HCT116 (cell line): ENCODE measurements at regions not wholly inside any gene's neighbourhood (a gene's known extent, or its start where the extent isn't known, plus 50 kb on each side); places are given as distances from the start of the nearest gene placed in this dataset.

Experiments used
- ATAC-seq: fragments of 200-7000 bp; cut with Tn5 transposase; 2 replicates; pipeline ENCODE4 v1.9.1; 2020; ENCODE audit warnings: mild to moderate bottlenecking, moderate library complexity
- BruUV-seq: library from RNA; stranded (reverse); fragments of 400-500 nt; replicated peaks from 2 replicates; lab custom pipeline; 2021; lab: Mats Ljungman, UMichigan
- CTCF ChIA-PET: fragments of 300-600 bp; sonication (Branson Sonifier 250); formaldehyde crosslinking; loops from one replicate; lab custom pipeline; 2021; ENCODE audit warnings: antibody characterized with exemption; lab: Charles Lee
- POLR2A ChIA-PET: fragments of 300-600, 350-600 bp; sonication (Branson Sonifier 250); formaldehyde crosslinking; loops from one replicate; lab custom pipeline; 2021; ENCODE audit warnings: antibody characterized with exemption; lab: Charles Lee
- RAD21 ChIA-PET, 2 experiments: fragments of 300-600 bp; sonication (Branson Sonifier 250); formaldehyde crosslinking; loops; one replicate each; lab custom pipeline; 2023; ENCODE audit warnings: low total read pairs in 2 of 2; ENCODE audit not compliant: uncharacterized antibody in 2 of 2, unreplicated experiment in 2 of 2, low non-redundant PET in 1 of 2; lab: Charles Lee
- DNase-seq: peaks from one replicate; pipeline ENCODE4 v3.0.0-alpha.2; 2010; ENCODE audit warnings: low read depth, low spot score
- H2AFZ ChIP-seq: fragments of 200-600 bp; shearing (Covaris generic), sonication (generic); 2 replicates; pipeline ENCODE4 v1.6.1; 2017; ENCODE audit warnings: low read depth, mixed run types, mixed read lengths, antibody characterized with exemption, low read length; ENCODE audit not compliant: poor library complexity, severe bottlenecking
- H3K27ac ChIP-seq: 2 replicates; pipeline ENCODE4 v1.5.1; 2012; ENCODE audit warnings: low read depth, low read length
- H3K27me3 ChIP-seq: fragments of 200-600 bp; sonication (generic); 2 replicates; pipeline ENCODE4 v1.6.1; 2016; ENCODE audit warnings: mixed run types, low read length, mixed read lengths; ENCODE audit not compliant: insufficient read depth
- H3K36me3 ChIP-seq, 2 experiments: fragments of 200-500 bp in 1 of 2; fragments of 200-600 bp in 1 of 2; sonication (Bioruptor generic) in 1 of 2; sonication (generic) in 1 of 2; 2 replicates each; pipeline versions ENCODE4 v1.5.1 to v1.6.1; 2014 to 2016; ENCODE audit warnings: low read length in 2 of 2, inconsistent platforms in 1 of 2, mixed read lengths in 1 of 2, mixed run types in 1 of 2; ENCODE audit not compliant: insufficient read depth in 2 of 2, control insufficient read depth in 1 of 2
- H3K4me1 ChIP-seq, 2 experiments: fragments of 200-600 bp in 1 of 2; sonication (generic) in 1 of 2; 2 replicates each; pipeline versions ENCODE4 v1.5.1 to v1.6.1; 2012 to 2017; ENCODE audit warnings: low read length in 2 of 2, inconsistent platforms in 1 of 2, mild to moderate bottlenecking in 1 of 2, mixed read lengths in 1 of 2, mixed run types in 1 of 2, moderate library complexity in 1 of 2; ENCODE audit not compliant: insufficient read depth in 2 of 2, control insufficient read depth in 1 of 2
- H3K4me2 ChIP-seq: fragments of 200-600 bp; sonication (generic); 2 replicates; pipeline ENCODE4 v1.6.1; 2017; ENCODE audit warnings: mixed run types, low read length, mixed read lengths
- H3K4me3 ChIP-seq, 2 experiments: fragments of 200-600 bp in 1 of 2; sonication (generic) in 1 of 2; replicated peaks in 1 of 2; 2 replicates each; pipeline ENCODE4 v1.5.1; 2011 to 2016; ENCODE audit warnings: low read length in 2 of 2, control low read depth in 1 of 2, low read depth in 1 of 2, mild to moderate bottlenecking in 1 of 2, mixed read lengths in 1 of 2, mixed run types in 1 of 2
- H3K79me2 ChIP-seq: fragments of 200-600 bp; sonication (generic); 2 replicates; pipeline ENCODE4 v1.6.1; 2017; ENCODE audit warnings: mild to moderate bottlenecking, mixed run types, low read length, moderate library complexity, mixed read lengths; ENCODE audit not compliant: insufficient read depth
- H3K9ac ChIP-seq: fragments of 200-600 bp; sonication (generic); 2 replicates; pipeline ENCODE4 v1.6.1; 2016; ENCODE audit warnings: low read length, mixed read lengths
- H3K9me2 ChIP-seq: fragments of 200-600 bp; sonication (generic), shearing (Covaris generic); 2 replicates; pipeline ENCODE4 v1.6.1; 2017; ENCODE audit warnings: mixed run types, mild to moderate bottlenecking, moderate library complexity; ENCODE audit not compliant: insufficient read depth
- H3K9me3 ChIP-seq, 2 experiments: fragments of 200-500 bp in 1 of 2; fragments of 200-600 bp in 1 of 2; sonication (Bioruptor generic) in 1 of 2; sonication (generic) in 1 of 2; 2 replicates each; pipeline ENCODE4 v1.6.1; 2014 to 2017; ENCODE audit warnings: low read length in 2 of 2, mixed read lengths in 2 of 2, inconsistent platforms in 1 of 2, low read depth in 1 of 2, mild to moderate bottlenecking in 1 of 2, mixed run types in 1 of 2, moderate library complexity in 1 of 2; ENCODE audit not compliant: control insufficient read depth in 1 of 2, insufficient read depth in 1 of 2
- H4K20me1 ChIP-seq: fragments of 200-600 bp; sonication (generic), shearing (Covaris generic); 2 replicates; pipeline ENCODE4 v1.6.1; 2017; ENCODE audit warnings: mixed run types, mild to moderate bottlenecking, moderate library complexity; ENCODE audit not compliant: insufficient read depth
- CBX3 ChIP-seq: IDR thresholded peaks from 2 replicates; pipeline ENCODE4 v1.6.1; 2012; ENCODE audit warnings: low read depth
- CEBPB ChIP-seq: IDR thresholded peaks from 2 replicates; pipeline ENCODE4 v1.6.1; 2012; ENCODE audit warnings: low read depth
- EGR1 ChIP-seq: IDR thresholded peaks from 2 replicates; pipeline ENCODE4 v1.6.1; 2012; ENCODE audit warnings: low read depth
- ELF1 ChIP-seq: IDR thresholded peaks from 2 replicates; pipeline ENCODE4 v1.6.1; 2012; ENCODE audit warnings: low read depth, borderline replicate concordance
- EZH2 ChIP-seq: fragments of 200-600 bp; sonication (generic); IDR thresholded peaks from 2 replicates; pipeline ENCODE4 v1.6.1; 2017; ENCODE audit warnings: antibody characterized with exemption, mixed run types
- FOSL1 ChIP-seq: IDR thresholded peaks from 2 replicates; pipeline ENCODE4 v1.6.1; 2012; ENCODE audit warnings: low read depth
- RAD21 ChIP-seq: IDR thresholded peaks from 2 replicates; pipeline ENCODE4 v1.6.1; 2012; ENCODE audit warnings: low read depth, mild to moderate bottlenecking
- SP1 ChIP-seq: IDR thresholded peaks from 2 replicates; pipeline ENCODE4 v1.6.1; 2012; ENCODE audit warnings: low read depth
- SRF ChIP-seq: IDR thresholded peaks from 2 replicates; pipeline ENCODE4 v1.6.1; 2012; ENCODE audit warnings: low read depth
- YY1 ChIP-seq: IDR thresholded peaks from 2 replicates; pipeline ENCODE4 v1.6.1; 2011; ENCODE audit warnings: low read length, low read depth, moderate library complexity, mild to moderate bottlenecking; ENCODE audit not compliant: insufficient replicate concordance; ENCODE audit errors: extremely low read depth
- intact Hi-C: fragments of 100-400 bp; cut with micrococcal nuclease; formaldehyde crosslinking; loops from 2 replicates; pipeline ENCODE4 v1.10.0; 2022
- TF ChIP-seq, protein P1 (sequence below): IDR thresholded peaks from 2 replicates; pipeline ENCODE4 v1.6.1; 2012
- TF ChIP-seq, protein P2 (sequence below): IDR thresholded peaks from 2 replicates; pipeline ENCODE4 v1.6.1; 2012
- TF ChIP-seq, protein P3 (sequence below): IDR thresholded peaks from 2 replicates; pipeline ENCODE4 v1.6.1; 2011; ENCODE audit warnings: mild to moderate bottlenecking, low read length, moderate library complexity; ENCODE audit not compliant: insufficient replicate concordance; ENCODE audit errors: extremely low read depth
- TF ChIP-seq, protein P4 (sequence below): IDR thresholded peaks from 2 replicates; pipeline ENCODE4 v1.6.1; 2012; ENCODE audit warnings: low read depth

DNA sequence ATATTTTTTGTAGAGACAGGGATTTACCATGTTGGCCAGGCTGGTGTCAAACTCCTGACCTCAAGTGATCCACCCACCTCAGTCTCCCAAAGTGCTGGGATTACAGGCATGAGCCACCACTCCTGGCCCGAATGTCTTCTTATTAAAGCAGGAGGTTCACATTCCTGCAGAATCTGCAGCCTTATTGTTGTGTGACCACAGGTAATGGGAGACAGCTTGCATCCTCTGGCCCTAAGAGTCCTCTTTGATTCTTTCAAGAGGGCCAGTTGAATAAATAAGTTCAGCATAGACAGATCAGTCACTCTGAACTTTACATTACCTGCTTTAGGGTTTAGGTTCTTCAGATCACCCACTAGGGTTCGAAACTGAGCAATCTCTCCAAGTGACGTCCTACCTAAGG, 172.9 kb upstream of the TOPAZ1 start:
- H3K27me3 ChIP-seq, result no peaks in the 10 kb centered on the region
- POLR2A ChIA-PET, result no interaction called here
- H3K4me1 ChIP-seq, result peaks cover 0 to 7% of the 10 kb centered on the region in 2 experiments; a peak in 1 of 4 replicates
- TF ChIP-seq SRF (no peak), FOSL1 (no peak), SP1 (no peak)
- TF ChIP-seq, protein P1, sequence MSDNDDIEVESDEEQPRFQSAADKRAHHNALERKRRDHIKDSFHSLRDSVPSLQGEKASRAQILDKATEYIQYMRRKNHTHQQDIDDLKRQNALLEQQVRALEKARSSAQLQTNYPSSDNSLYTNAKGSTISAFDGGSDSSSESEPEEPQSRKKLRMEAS, result no peak
- TF ChIP-seq, all 23 proteins: peak for 0
- intact Hi-C loops, result no loop called here
- BruUV-seq, result no TSS peak
- ChIA-PET RAD21 (no interaction called here), CTCF (no interaction called here)
- no peak overlapping the region for H3K27ac ChIP-seq
- no peak overlapping the region for H3K9ac ChIP-seq
- no peak overlapping the region for H3K4me3 ChIP-seq
- DNase-seq (no peak), ATAC-seq (no peak)
- no peak overlapping the region for H3K4me2 ChIP-seq
- no peaks in the 10 kb centered on the region for H3K36me3 ChIP-seq
- no peaks in the 10 kb centered on the region for H3K9me2 ChIP-seq
- no peak overlapping the region for H2AFZ ChIP-seq
- H4K20me1 ChIP-seq, result no peaks in the 10 kb centered on the region
- no peaks in the 10 kb centered on the region for H3K79me2 ChIP-seq
- no peaks in the 10 kb centered on the region for H3K9me3 ChIP-seq

DNA sequence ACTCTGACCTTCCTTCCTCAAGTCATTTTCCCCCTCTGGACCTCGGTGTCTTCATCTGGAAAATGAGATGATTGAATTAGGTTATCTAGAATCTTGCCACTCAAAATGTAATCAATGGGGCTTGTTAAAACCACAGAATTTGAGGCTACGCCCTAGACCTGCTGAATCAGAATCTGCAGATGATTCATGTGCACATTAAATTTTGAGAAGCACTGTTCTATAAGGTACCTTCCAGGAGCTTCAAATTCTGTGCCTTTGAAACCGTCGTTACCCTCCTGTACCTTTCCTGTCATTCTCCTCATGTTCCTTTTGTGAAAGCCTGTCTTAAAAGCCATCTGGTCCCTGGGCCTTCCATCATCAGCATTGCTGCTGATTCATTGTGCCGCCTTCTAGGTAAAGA, 172.4 kb upstream of the TOPAZ1 start:
- DNase-seq (no peak), ATAC-seq (no peak)
- TF ChIP-seq SP1 (no peak), EZH2 (no peak), YY1 (no peak), SRF (no peak), EGR1 (no peak), CEBPB (no peak), ELF1 (no peak), CBX3 (no peak), RAD21 (no peak)
- TF ChIP-seq, protein P1, result no peak
- TF ChIP-seq, protein P2, sequence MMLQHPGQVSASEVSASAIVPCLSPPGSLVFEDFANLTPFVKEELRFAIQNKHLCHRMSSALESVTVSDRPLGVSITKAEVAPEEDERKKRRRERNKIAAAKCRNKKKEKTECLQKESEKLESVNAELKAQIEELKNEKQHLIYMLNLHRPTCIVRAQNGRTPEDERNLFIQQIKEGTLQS, result no peak
- TF ChIP-seq, protein P3, sequence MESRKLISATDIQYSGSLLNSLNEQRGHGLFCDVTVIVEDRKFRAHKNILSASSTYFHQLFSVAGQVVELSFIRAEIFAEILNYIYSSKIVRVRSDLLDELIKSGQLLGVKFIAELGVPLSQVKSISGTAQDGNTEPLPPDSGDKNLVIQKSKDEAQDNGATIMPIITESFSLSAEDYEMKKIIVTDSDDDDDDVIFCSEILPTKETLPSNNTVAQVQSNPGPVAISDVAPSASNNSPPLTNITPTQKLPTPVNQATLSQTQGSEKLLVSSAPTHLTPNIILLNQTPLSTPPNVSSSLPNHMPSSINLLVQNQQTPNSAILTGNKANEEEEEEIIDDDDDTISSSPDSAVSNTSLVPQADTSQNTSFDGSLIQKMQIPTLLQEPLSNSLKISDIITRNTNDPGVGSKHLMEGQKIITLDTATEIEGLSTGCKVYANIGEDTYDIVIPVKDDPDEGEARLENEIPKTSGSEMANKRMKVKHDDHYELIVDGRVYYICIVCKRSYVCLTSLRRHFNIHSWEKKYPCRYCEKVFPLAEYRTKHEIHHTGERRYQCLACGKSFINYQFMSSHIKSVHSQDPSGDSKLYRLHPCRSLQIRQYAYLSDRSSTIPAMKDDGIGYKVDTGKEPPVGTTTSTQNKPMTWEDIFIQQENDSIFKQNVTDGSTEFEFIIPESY, result no peak
- TF ChIP-seq, protein P4, sequence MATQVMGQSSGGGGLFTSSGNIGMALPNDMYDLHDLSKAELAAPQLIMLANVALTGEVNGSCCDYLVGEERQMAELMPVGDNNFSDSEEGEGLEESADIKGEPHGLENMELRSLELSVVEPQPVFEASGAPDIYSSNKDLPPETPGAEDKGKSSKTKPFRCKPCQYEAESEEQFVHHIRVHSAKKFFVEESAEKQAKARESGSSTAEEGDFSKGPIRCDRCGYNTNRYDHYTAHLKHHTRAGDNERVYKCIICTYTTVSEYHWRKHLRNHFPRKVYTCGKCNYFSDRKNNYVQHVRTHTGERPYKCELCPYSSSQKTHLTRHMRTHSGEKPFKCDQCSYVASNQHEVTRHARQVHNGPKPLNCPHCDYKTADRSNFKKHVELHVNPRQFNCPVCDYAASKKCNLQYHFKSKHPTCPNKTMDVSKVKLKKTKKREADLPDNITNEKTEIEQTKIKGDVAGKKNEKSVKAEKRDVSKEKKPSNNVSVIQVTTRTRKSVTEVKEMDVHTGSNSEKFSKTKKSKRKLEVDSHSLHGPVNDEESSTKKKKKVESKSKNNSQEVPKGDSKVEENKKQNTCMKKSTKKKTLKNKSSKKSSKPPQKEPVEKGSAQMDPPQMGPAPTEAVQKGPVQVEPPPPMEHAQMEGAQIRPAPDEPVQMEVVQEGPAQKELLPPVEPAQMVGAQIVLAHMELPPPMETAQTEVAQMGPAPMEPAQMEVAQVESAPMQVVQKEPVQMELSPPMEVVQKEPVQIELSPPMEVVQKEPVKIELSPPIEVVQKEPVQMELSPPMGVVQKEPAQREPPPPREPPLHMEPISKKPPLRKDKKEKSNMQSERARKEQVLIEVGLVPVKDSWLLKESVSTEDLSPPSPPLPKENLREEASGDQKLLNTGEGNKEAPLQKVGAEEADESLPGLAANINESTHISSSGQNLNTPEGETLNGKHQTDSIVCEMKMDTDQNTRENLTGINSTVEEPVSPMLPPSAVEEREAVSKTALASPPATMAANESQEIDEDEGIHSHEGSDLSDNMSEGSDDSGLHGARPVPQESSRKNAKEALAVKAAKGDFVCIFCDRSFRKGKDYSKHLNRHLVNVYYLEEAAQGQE, result no peak
- no peak overlapping the region for H2AFZ ChIP-seq
- no peak overlapping the region for H3K4me3 ChIP-seq
- H4K20me1 ChIP-seq, result no peaks in the 10 kb centered on the region
- H3K4me1 ChIP-seq, result peaks cover 3 to 12% of the 10 kb centered on the region in 2 experiments; a peak in 1 of 4 replicates
- H3K9me2 ChIP-seq, result no peaks in the 10 kb centered on the region
- RAD21 ChIA-PET, result no interaction called here
- H3K27ac ChIP-seq, result no peak overlapping the region
- POLR2A ChIA-PET, result no interaction called here
- H3K4me2 ChIP-seq, result 0 out of 2 replicates have a peak overlapping the region, but pooled peaks have one; percentile 7
- no peaks in the 10 kb centered on the region for H3K79me2 ChIP-seq
- no peak overlapping the region for H3K9ac ChIP-seq
- H3K9me3 ChIP-seq, result no peaks in the 10 kb centered on the region
- H3K27me3 ChIP-seq, result no peaks in the 10 kb centered on the region
- no TSS peak for BruUV-seq
- no peaks in the 10 kb centered on the region for H3K36me3 ChIP-seq
- CTCF ChIA-PET, result no interaction called here
- intact Hi-C loops, result no loop called here
